ENCODE measurements at regions not wholly inside any gene's neighbourhood (a gene's known extent, or its start where the extent isn't known, plus 50 kb on each side); places are given as distances from the start of the nearest gene placed in this dataset.

DNA sequence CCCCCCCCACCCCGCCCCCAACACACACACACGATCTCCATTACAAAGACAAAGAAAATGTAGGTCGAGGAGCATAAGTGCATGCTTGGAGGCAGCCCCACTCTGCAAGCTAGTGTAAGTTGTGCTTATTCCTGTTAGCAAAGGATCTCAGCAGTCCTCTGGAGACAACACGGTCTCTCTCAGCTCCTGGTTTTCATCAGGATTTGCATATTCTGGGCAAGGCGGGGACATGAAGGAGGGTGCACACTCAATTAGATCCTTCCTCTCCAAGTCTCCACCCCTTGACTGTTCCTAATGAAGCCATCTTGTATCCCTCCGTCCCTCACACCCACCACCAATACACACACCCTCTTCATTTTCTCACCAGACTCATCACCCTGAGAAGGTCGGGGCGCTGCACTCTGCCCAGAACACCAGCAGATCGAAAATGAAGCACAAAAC is 63.8 kb downstream of the MRPL46 start:
- H3K27me3 ChIP-seq (replicated peaks; ENCODE audit: control insufficient read depth, insufficient read depth, low read length), result peaks cover 32% of the 10 kb centered on the region
- no peak overlapping the region for H3K9ac ChIP-seq (ENCODE audit: low read length)
- H3K9me3 ChIP-seq (ENCODE audit: control insufficient read depth, low read length), result peaks cover 4% of the 10 kb centered on the region
- H3K36me3 ChIP-seq (ENCODE audit: control insufficient read depth, insufficient read depth, low read length, severe bottlenecking), result no peaks in the 10 kb centered on the region
- DNase-seq (ENCODE audit: low read depth), result no peak
- H3K4me3 ChIP-seq (ENCODE audit: low read length), result no peak overlapping the region
- peaks cover 5% of the 10 kb centered on the region for H3K4me1 ChIP-seq (ENCODE audit: control insufficient read depth, insufficient read depth, low read length)

GRCh38 chr15:88401996-88402656 is 65.1 kb downstream of the MRPL46 start:
- peaks cover 4% of the 10 kb centered on the region for H3K9me3 ChIP-seq (ENCODE audit: control insufficient read depth, low read length)
- H3K4me3 ChIP-seq (ENCODE audit: low read length), result no peak overlapping the region
- H3K9ac ChIP-seq (ENCODE audit: low read length), result no peak overlapping the region
- peaks cover 32% of the 10 kb centered on the region for H3K27me3 ChIP-seq (replicated peaks; ENCODE audit: control insufficient read depth, insufficient read depth, low read length)
- H3K36me3 ChIP-seq (ENCODE audit: control insufficient read depth, insufficient read depth, low read length, severe bottlenecking), result no peaks in the 10 kb centered on the region
- DNase-seq (ENCODE audit: low read depth), result no peak
- peaks cover 5% of the 10 kb centered on the region for H3K4me1 ChIP-seq (ENCODE audit: control insufficient read depth, insufficient read depth, low read length)

DNA sequence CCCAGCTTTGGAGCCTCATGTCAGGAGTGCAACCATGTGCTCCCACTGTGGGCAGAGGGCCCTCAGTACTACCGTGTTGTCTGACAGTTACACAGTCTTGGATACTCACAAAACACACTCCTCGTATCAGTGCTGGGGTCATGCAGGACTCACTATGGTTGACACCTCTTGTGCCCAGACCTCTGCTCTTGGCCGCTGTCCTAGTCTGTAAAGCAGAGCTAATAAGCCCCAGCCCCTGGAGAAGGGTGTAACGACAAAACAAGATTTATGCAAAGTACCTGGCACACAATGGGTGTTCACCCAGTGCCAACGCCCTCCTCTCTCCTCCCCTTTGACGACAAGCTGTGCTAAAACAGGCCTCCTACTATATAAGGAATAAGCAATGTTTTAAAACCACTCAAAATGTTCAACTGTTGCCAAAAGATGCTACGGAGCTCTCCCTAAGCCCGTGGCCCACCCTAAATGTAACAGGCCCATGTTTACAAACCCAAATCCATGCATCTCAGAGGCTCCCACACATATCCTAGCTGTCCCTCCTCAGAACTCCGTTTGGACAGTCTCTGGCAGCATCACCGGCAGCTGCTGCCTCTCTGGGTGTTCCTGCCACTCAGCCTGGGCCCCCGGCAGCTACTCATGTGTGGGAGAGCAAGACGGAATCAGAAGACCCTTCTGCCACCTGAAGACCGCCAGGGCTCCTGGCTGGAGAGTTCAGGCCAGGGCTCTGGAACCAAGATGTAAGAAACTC is 65.8 kb downstream of the MRPL46 start:
- H3K36me3 ChIP-seq (ENCODE audit: control insufficient read depth, insufficient read depth, low read length, severe bottlenecking), result no peaks in the 10 kb centered on the region
- peaks cover 4% of the 10 kb centered on the region for H3K9me3 ChIP-seq (ENCODE audit: control insufficient read depth, low read length)
- no peak overlapping the region for H3K4me3 ChIP-seq (ENCODE audit: low read length)
- H3K9ac ChIP-seq (ENCODE audit: low read length), result no peak overlapping the region
- peaks cover 32% of the 10 kb centered on the region for H3K27me3 ChIP-seq (replicated peaks; ENCODE audit: control insufficient read depth, insufficient read depth, low read length)
- no peak for DNase-seq (ENCODE audit: low read depth)
- H3K4me1 ChIP-seq (ENCODE audit: control insufficient read depth, insufficient read depth, low read length), result peaks cover 5% of the 10 kb centered on the region

GRCh38 chr15:88400591-88401250 is 66.5 kb downstream of the MRPL46 start:
- Histone ChIP-seq H3K4me3 (ENCODE audit: low read length) (no peak overlapping the region), H3K9ac (ENCODE audit: low read length) (no peak overlapping the region), H3K27me3 (replicated peaks; ENCODE audit: control insufficient read depth, insufficient read depth, low read length) (peaks cover 26% of the 10 kb centered on the region), H3K9me3 (ENCODE audit: control insufficient read depth, low read length) (peaks cover under 1% of the 10 kb centered on the region), H3K36me3 (ENCODE audit: control insufficient read depth, insufficient read depth, low read length, severe bottlenecking) (no peaks in the 10 kb centered on the region), H3K4me1 (ENCODE audit: control insufficient read depth, insufficient read depth, low read length) (peaks cover 5% of the 10 kb centered on the region)
- DNase-seq (ENCODE audit: low read depth), result no peak

GRCh38 chr15:88400084-88400483 is 67.1 kb downstream of the MRPL46 start:
- no peaks in the 10 kb centered on the region for H3K36me3 ChIP-seq (ENCODE audit: control insufficient read depth, insufficient read depth, low read length, severe bottlenecking)
- no peak for DNase-seq (ENCODE audit: low read depth)
- H3K4me1 ChIP-seq (ENCODE audit: control insufficient read depth, insufficient read depth, low read length), result peaks cover 6% of the 10 kb centered on the region
- no peak overlapping the region for H3K9ac ChIP-seq (ENCODE audit: low read length)
- peaks cover 23% of the 10 kb centered on the region for H3K27me3 ChIP-seq (replicated peaks; ENCODE audit: control insufficient read depth, insufficient read depth, low read length)
- H3K9me3 ChIP-seq (ENCODE audit: control insufficient read depth, low read length), result no peaks in the 10 kb centered on the region
- H3K4me3 ChIP-seq (ENCODE audit: low read length), result no peak overlapping the region

DNA sequence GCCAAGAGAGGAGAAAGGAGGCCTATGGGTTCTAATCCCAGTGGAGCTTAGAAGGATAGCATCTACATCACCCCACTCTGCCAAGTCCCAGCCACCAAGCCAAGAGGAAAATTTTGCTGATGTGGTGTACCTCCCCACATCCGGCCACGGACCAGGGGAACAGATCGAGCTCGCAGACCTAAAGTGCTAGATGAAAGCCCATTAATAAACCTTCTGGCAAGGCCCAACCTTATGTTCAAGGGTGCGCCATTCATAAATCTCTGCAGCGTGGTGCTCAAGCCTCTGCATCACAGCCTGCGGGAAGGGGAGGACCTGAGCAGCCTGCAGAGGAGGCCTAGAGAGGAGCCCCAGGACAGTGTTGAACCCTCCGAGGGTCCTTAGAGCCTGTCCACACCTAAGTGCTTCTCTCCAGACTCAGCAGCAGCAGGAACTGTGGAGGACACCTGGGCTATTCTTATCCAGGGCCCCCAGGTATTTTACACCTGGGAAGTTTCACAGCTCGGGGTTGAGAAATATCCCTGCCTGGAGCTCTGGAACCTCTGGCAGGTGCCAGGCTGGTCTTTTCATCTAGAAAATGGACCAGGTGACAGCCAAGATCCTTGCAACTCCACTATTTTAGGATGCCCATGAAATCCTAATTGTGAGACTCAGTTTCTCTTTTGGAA is 68.0 kb downstream of the MRPL46 start:
- DNase-seq (ENCODE audit: low read depth), result no peak
- Histone ChIP-seq H3K4me1 (ENCODE audit: control insufficient read depth, insufficient read depth, low read length) (peaks cover 11% of the 10 kb centered on the region), H3K9ac (ENCODE audit: low read length) (no peak overlapping the region), H3K36me3 (ENCODE audit: control insufficient read depth, insufficient read depth, low read length, severe bottlenecking) (no peaks in the 10 kb centered on the region), H3K27me3 (replicated peaks; ENCODE audit: control insufficient read depth, insufficient read depth, low read length) (peaks cover 13% of the 10 kb centered on the region), H3K9me3 (ENCODE audit: control insufficient read depth, low read length) (no peaks in the 10 kb centered on the region), H3K4me3 (ENCODE audit: low read length) (no peak overlapping the region)

DNA sequence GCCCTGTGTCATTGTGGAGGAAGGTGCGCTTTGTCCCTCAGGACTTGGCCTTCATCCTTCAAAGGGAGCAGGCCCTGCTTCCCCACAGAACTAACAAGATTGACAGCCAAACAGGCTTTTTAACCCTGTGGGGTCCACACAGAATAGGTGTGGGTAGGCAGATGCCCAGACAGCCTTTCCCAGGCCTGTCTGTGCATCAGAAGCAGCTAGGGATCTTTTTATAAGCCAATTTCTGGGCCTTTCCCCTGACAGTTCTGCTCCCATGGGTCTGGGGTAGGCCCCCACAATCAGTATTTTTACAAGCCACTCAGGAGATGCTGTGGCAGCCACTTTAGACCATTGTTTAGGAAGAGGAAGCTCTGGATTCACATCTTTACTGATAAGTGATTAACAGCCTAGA is 69.2 kb downstream of the MRPL46 start:
- no peak overlapping the region for H3K9ac ChIP-seq (ENCODE audit: low read length)
- H3K36me3 ChIP-seq (ENCODE audit: control insufficient read depth, insufficient read depth, low read length, severe bottlenecking), result no peaks in the 10 kb centered on the region
- H3K4me3 ChIP-seq (ENCODE audit: low read length), result no peak overlapping the region
- H3K9me3 ChIP-seq (ENCODE audit: control insufficient read depth, low read length), result no peaks in the 10 kb centered on the region
- peaks cover 11% of the 10 kb centered on the region for H3K4me1 ChIP-seq (ENCODE audit: control insufficient read depth, insufficient read depth, low read length)
- H3K27me3 ChIP-seq (replicated peaks; ENCODE audit: control insufficient read depth, insufficient read depth, low read length), result peaks cover 5% of the 10 kb centered on the region
- DNase-seq (ENCODE audit: low read depth), result no peak

- H3K27me3 ChIP-seq (replicated peaks; ENCODE audit: control insufficient read depth, insufficient read depth, low read length), result peaks cover 5% of the 10 kb centered on the region
- no peak overlapping the region for H3K9ac ChIP-seq (ENCODE audit: low read length)
- no peaks in the 10 kb centered on the region for H3K36me3 ChIP-seq (ENCODE audit: control insufficient read depth, insufficient read depth, low read length, severe bottlenecking)
- peaks cover 11% of the 10 kb centered on the region for H3K4me1 ChIP-seq (ENCODE audit: control insufficient read depth, insufficient read depth, low read length)
- DNase-seq (ENCODE audit: low read depth), result no peak
- no peaks in the 10 kb centered on the region for H3K9me3 ChIP-seq (ENCODE audit: control insufficient read depth, low read length)
- no peak overlapping the region for H3K4me3 ChIP-seq (ENCODE audit: low read length)
These were observed 69.7 kb downstream of the MRPL46 start for GRCh38 chr15:88397506-88397905.

- peaks cover 4% of the 10 kb centered on the region for H3K27me3 ChIP-seq (replicated peaks; ENCODE audit: control insufficient read depth, insufficient read depth, low read length)
- H3K9ac ChIP-seq (ENCODE audit: low read length), result no peak overlapping the region
- no peak for DNase-seq (ENCODE audit: low read depth)
- no peak overlapping the region for H3K4me3 ChIP-seq (ENCODE audit: low read length)
- H3K4me1 ChIP-seq (ENCODE audit: control insufficient read depth, insufficient read depth, low read length), result peaks cover 7% of the 10 kb centered on the region
- H3K9me3 ChIP-seq (ENCODE audit: control insufficient read depth, low read length), result no peaks in the 10 kb centered on the region
- no peaks in the 10 kb centered on the region for H3K36me3 ChIP-seq (ENCODE audit: control insufficient read depth, insufficient read depth, low read length, severe bottlenecking)
These were observed 71.1 kb downstream of the MRPL46 start for GRCh38 chr15:88395872-88396781.

DNA sequence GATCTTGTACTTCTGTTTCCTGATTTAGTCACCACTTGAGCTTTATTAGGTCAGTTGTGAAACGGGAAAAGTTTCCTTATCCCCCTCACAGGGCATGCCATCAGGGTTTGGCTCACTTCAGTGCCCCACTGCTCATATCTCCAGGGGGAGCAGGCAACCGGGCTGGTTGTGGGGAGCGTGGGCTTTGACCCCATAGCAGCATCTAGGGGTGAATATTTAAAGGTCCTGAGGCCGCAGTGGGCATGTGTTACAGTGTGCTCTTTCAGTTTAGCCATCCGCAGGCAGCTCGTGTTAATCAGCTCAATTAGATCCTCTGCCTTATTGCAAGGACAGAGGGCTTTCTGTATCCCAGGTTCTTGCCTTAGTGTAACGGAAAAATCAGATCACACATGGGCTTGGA is 71.9 kb downstream of the MRPL46 start:
- no peak overlapping the region for H3K9ac ChIP-seq (ENCODE audit: low read length)
- H3K4me1 ChIP-seq (ENCODE audit: control insufficient read depth, insufficient read depth, low read length), result peaks cover 9% of the 10 kb centered on the region
- no peaks in the 10 kb centered on the region for H3K9me3 ChIP-seq (ENCODE audit: control insufficient read depth, low read length)
- no peak for DNase-seq (ENCODE audit: low read depth)
- H3K36me3 ChIP-seq (ENCODE audit: control insufficient read depth, insufficient read depth, low read length, severe bottlenecking), result no peaks in the 10 kb centered on the region
- H3K27me3 ChIP-seq (replicated peaks; ENCODE audit: control insufficient read depth, insufficient read depth, low read length), result peaks cover 4% of the 10 kb centered on the region
- no peak overlapping the region for H3K4me3 ChIP-seq (ENCODE audit: low read length)
